ENCODE measurements at regions not wholly inside any gene's neighbourhood (a gene's known extent, or its start where the extent isn't known, plus 50 kb on each side); places are given as distances from the start of the nearest gene placed in this dataset.

DNA sequence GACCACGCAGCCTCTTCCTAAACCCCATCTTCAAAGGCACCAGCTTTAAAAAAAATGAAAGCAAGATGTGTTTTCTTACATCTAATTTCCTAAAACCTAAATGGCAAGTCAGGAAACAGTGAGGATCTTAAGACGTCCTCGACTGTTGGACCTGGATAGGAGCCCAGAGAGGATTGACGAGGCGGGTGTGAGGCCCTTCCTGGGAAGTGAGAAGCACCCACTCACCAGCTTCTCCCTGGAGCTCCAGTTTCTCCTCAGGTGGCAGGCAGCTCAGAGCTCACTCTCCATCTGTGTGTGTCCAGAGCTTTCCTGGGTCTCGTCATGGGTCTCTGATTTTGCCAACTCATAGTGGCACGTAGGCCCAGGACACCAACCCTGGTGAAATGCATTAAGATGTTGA is 614.0 kb upstream of the AUTS2 start:
- Mint-ChIP-seq H3K4me1 (ENCODE audit: low read depth, unreplicated experiment) (no peaks in the 10 kb centered on the region), H3K27ac (ENCODE audit: unreplicated experiment) (no peak overlapping the region), H3K4me3 (ENCODE audit: unreplicated experiment) (no peak overlapping the region), H3K27me3 (ENCODE audit: unreplicated experiment) (peaks cover 3% of the 10 kb centered on the region), H3K9me3 (ENCODE audit: unreplicated experiment) (peaks cover 5% of the 10 kb centered on the region), H3K36me3 (ENCODE audit: unreplicated experiment) (peaks cover 10% of the 10 kb centered on the region)
- TF ChIP-seq, protein P1, sequence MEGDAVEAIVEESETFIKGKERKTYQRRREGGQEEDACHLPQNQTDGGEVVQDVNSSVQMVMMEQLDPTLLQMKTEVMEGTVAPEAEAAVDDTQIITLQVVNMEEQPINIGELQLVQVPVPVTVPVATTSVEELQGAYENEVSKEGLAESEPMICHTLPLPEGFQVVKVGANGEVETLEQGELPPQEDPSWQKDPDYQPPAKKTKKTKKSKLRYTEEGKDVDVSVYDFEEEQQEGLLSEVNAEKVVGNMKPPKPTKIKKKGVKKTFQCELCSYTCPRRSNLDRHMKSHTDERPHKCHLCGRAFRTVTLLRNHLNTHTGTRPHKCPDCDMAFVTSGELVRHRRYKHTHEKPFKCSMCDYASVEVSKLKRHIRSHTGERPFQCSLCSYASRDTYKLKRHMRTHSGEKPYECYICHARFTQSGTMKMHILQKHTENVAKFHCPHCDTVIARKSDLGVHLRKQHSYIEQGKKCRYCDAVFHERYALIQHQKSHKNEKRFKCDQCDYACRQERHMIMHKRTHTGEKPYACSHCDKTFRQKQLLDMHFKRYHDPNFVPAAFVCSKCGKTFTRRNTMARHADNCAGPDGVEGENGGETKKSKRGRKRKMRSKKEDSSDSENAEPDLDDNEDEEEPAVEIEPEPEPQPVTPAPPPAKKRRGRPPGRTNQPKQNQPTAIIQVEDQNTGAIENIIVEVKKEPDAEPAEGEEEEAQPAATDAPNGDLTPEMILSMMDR (IDR thresholded peaks at IDR 0.05; ENCODE audit: partially characterized antibody, unreplicated experiment): no peak
- no peak for DNase-seq

DNA sequence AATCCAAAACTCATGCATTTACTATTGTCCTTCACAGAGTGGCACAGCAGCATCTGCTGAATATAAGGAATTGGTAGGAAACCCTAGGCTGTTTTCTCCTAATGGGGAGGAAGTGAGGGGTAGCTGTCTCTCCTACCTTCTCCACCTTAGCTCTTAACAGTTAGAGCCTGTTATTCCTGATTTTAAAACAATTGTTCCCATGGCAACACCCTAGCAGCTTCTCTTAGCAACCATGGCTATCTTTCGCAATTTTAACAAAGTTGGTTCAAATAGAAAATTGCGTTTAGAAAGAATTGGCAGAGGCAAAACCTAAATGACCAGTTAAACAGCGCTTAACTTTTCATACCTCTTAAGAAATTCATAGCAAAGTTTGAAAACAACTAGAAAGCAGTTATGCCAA is 603.4 kb upstream of the AUTS2 start:
- no peak overlapping the region for H3K27ac Mint-ChIP-seq (ENCODE audit: unreplicated experiment)
- no peak overlapping the region for H3K4me3 Mint-ChIP-seq (ENCODE audit: unreplicated experiment)
- no peaks in the 10 kb centered on the region for H3K36me3 Mint-ChIP-seq (ENCODE audit: unreplicated experiment)
- no peaks in the 10 kb centered on the region for H3K4me1 Mint-ChIP-seq (ENCODE audit: low read depth, unreplicated experiment)
- TF ChIP-seq, protein P1 (IDR thresholded peaks at IDR 0.05; ENCODE audit: partially characterized antibody, unreplicated experiment): no peak
- peaks cover 2% of the 10 kb centered on the region for H3K9me3 Mint-ChIP-seq (ENCODE audit: unreplicated experiment)
- no peaks in the 10 kb centered on the region for H3K27me3 Mint-ChIP-seq (ENCODE audit: unreplicated experiment)
- no peak for DNase-seq

DNA sequence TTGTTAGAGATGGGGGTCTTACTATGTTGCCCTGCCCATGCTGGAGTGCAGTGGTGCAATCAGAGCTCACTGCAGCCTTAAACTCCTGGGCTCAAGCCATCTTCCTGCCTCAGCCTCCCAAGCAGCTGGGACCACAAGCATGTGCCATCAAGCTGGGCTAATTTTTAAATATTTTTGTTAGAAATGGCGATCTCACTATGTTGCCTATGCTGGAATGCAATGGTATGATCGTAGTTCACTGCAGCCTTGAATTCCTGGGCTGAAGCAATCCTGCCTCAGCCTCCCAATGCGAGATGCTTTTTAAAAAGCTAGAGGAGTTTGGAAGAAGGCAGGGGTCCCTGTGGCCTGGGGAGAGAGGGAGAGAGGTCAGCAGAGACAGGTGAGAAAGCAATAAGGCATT is 600.1 kb upstream of the AUTS2 start:
- Mint-ChIP-seq H3K9me3 (ENCODE audit: unreplicated experiment) (peaks cover 4% of the 10 kb centered on the region), H3K4me3 (ENCODE audit: unreplicated experiment) (no peak overlapping the region), H3K27me3 (ENCODE audit: unreplicated experiment) (no peaks in the 10 kb centered on the region), H3K36me3 (ENCODE audit: unreplicated experiment) (peaks cover 24% of the 10 kb centered on the region), H3K4me1 (ENCODE audit: low read depth, unreplicated experiment) (no peaks in the 10 kb centered on the region), H3K27ac (ENCODE audit: unreplicated experiment) (no peak overlapping the region)
- DNase-seq: no peak
- TF ChIP-seq, protein P1 (IDR thresholded peaks at IDR 0.05; ENCODE audit: partially characterized antibody, unreplicated experiment): no peak

DNA sequence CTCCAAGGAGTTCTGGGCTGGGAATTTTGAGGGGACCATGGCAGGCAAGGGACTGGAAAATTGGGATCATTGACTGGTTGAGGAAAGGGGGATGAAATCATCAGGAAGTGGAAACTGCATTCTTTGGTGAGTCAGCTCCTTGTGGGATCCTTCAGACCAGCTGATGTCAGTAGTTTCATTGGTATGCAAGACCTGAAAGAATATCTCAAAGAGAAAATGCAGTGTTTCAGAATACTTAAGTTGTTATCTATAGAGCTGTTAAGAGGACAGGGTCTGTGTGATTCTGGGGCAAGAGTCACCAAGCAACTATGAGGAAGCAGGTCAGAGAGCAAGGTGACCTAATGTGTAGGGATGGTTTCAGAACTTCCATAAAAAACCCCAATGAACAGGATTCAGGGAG is 595.9 kb upstream of the AUTS2 start:
- no peaks in the 10 kb centered on the region for H3K27me3 Mint-ChIP-seq (ENCODE audit: unreplicated experiment)
- TF ChIP-seq, protein P1 (IDR thresholded peaks at IDR 0.05; ENCODE audit: partially characterized antibody, unreplicated experiment): no peak
- no peak overlapping the region for H3K4me3 Mint-ChIP-seq (ENCODE audit: unreplicated experiment)
- H3K36me3 Mint-ChIP-seq (ENCODE audit: unreplicated experiment): peaks cover 28% of the 10 kb centered on the region
- peaks cover 5% of the 10 kb centered on the region for H3K9me3 Mint-ChIP-seq (ENCODE audit: unreplicated experiment)
- peaks cover 9% of the 10 kb centered on the region for H3K4me1 Mint-ChIP-seq (ENCODE audit: low read depth, unreplicated experiment)
- H3K27ac Mint-ChIP-seq (ENCODE audit: unreplicated experiment): no peak overlapping the region
- no peak for DNase-seq

DNA sequence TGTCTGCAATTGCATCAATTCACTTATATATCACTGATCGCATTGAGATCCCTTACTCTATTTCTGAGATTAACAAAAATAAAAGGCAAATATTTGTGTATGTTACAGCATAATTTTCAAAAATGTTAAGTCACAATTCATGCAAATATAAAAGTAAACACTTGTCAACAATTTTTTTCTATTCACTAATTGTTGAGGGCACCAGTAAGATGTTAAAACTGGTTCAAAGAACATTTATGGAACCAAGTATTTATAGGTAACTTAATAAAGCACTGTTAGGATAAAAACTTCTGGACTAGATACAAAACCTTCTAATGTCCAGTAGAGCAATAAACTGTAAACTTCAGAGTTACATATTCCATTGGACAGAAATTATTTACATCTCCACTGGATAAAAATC is 586.1 kb upstream of the AUTS2 start:
- Mint-ChIP-seq H3K4me3 (ENCODE audit: unreplicated experiment) (no peak overlapping the region), H3K4me1 (ENCODE audit: low read depth, unreplicated experiment) (no peaks in the 10 kb centered on the region), H3K27ac (ENCODE audit: unreplicated experiment) (no peak overlapping the region), H3K9me3 (ENCODE audit: unreplicated experiment) (peaks cover 2% of the 10 kb centered on the region), H3K36me3 (ENCODE audit: unreplicated experiment) (peaks cover 6% of the 10 kb centered on the region), H3K27me3 (ENCODE audit: unreplicated experiment) (no peaks in the 10 kb centered on the region)
- TF ChIP-seq, protein P1 (IDR thresholded peaks at IDR 0.05; ENCODE audit: partially characterized antibody, unreplicated experiment): no peak
- DNase-seq: no peak
